RWPE2 (cell line): ENCODE measurements at regions not wholly inside any gene's neighbourhood (a gene's known extent, or its start where the extent isn't known, plus 50 kb on each side); places are given as distances from the start of the nearest gene placed in this dataset.

Source experiments
- ATAC-seq: fragments of 200-7000 bp; cut with Tn5 transposase; 3 replicates; pipeline ENCODE4 v1.9.1; 2021; ENCODE audit warnings: low read depth
- DNase-seq: peaks from one replicate; pipeline ENCODE4 v3.0.0-alpha.2; 2020; ENCODE audit warnings: low spot score
- H3K27ac ChIP-seq: fragments of 450-650 bp; 2 replicates; pipeline ENCODE4 v1.5.1; 2017; ENCODE audit warnings: mild to moderate bottlenecking; ENCODE audit not compliant: poor library complexity, severe bottlenecking
- H3K27me3 ChIP-seq: fragments of 250-450 bp; sonication (Bioruptor Pico); 2 replicates; pipeline ENCODE4 v1.5.1; 2021; ENCODE audit warnings: mild to moderate bottlenecking, moderate library complexity; ENCODE audit not compliant: insufficient read depth, poor library complexity, severe bottlenecking
- H3K36me3 ChIP-seq: fragments of 250-450 bp; sonication (Bioruptor Pico); 2 replicates; pipeline ENCODE4 v1.5.1; 2020; ENCODE audit warnings: low read depth, mild to moderate bottlenecking, moderate library complexity
- H3K4me1 ChIP-seq: fragments of 250-450 bp; sonication (Bioruptor Pico); 2 replicates; pipeline ENCODE4 v1.5.1; 2021; ENCODE audit warnings: mild to moderate bottlenecking, moderate library complexity; ENCODE audit not compliant: insufficient read depth, poor library complexity, severe bottlenecking
- H3K4me3 ChIP-seq: fragments of 250-450 bp; sonication (Bioruptor Pico); 2 replicates; pipeline ENCODE4 v1.5.1; 2021; ENCODE audit warnings: mild to moderate bottlenecking, moderate library complexity; ENCODE audit not compliant: severe bottlenecking
- H3K9me3 ChIP-seq: fragments of 250-450 bp; sonication (Bioruptor Pico); 2 replicates; pipeline ENCODE4 v1.5.1; 2021; ENCODE audit warnings: mild to moderate bottlenecking, moderate library complexity; ENCODE audit not compliant: severe bottlenecking
- CTCF ChIP-seq: fragments of 450-650 bp; IDR thresholded peaks from one replicate; pipeline ENCODE4 v1.5.1; 2017; ENCODE audit warnings: mild to moderate bottlenecking, moderate library complexity; ENCODE audit not compliant: poor library complexity, severe bottlenecking

- Histone ChIP-seq H3K36me3 (no peaks in the 10 kb centered on the region), H3K4me3 (no peak overlapping the region), H3K9me3 (no peaks in the 10 kb centered on the region), H3K27me3 (no peaks in the 10 kb centered on the region), H3K4me1 (peaks cover 11% of the 10 kb centered on the region), H3K27ac (no peak overlapping the region)
- no peak for DNase-seq
- no peak for ATAC-seq
- TF ChIP-seq CTCF: no peak
Measured at GRCh38 chr7:131621652-131622051, 65.2 kb upstream of the PODXL start.

- Histone ChIP-seq H3K4me3 (no peak overlapping the region), H3K27me3 (no peaks in the 10 kb centered on the region), H3K27ac (no peak overlapping the region), H3K36me3 (no peaks in the 10 kb centered on the region), H3K4me1 (peaks cover 7% of the 10 kb centered on the region), H3K9me3 (no peaks in the 10 kb centered on the region)
- no peak for TF ChIP-seq CTCF
- no peak for DNase-seq
- no peak for ATAC-seq
Measured at GRCh38 chr7:131620673-131621609, 64.5 kb upstream of the PODXL start.

GRCh38 chr7:131619336-131620305 is 63.2 kb upstream of the PODXL start:
- Histone ChIP-seq H3K27me3 (no peaks in the 10 kb centered on the region), H3K4me3 (no peak overlapping the region), H3K9me3 (no peaks in the 10 kb centered on the region), H3K27ac (no peak overlapping the region), H3K4me1 (no peaks in the 10 kb centered on the region), H3K36me3 (no peaks in the 10 kb centered on the region)
- ATAC-seq: peak; percentile 70; the same call in 2 of the 3 replicates
- DNase-seq: no peak
- TF ChIP-seq CTCF: no peak

GRCh38 chr7:131618391-131618790 is 62.0 kb upstream of the PODXL start:
- H3K36me3 ChIP-seq: no peaks in the 10 kb centered on the region
- DNase-seq (no peak), ATAC-seq (no peak)
- no peak for TF ChIP-seq CTCF
- no peak overlapping the region for H3K27ac ChIP-seq
- H3K4me1 ChIP-seq: no peaks in the 10 kb centered on the region
- no peaks in the 10 kb centered on the region for H3K27me3 ChIP-seq
- no peaks in the 10 kb centered on the region for H3K9me3 ChIP-seq
- no peak overlapping the region for H3K4me3 ChIP-seq
